ENCODE measurements at regions not wholly inside any gene's neighbourhood (a gene's known extent, or its start where the extent isn't known, plus 50 kb on each side); places are given as distances from the start of the nearest gene placed in this dataset.

DNA sequence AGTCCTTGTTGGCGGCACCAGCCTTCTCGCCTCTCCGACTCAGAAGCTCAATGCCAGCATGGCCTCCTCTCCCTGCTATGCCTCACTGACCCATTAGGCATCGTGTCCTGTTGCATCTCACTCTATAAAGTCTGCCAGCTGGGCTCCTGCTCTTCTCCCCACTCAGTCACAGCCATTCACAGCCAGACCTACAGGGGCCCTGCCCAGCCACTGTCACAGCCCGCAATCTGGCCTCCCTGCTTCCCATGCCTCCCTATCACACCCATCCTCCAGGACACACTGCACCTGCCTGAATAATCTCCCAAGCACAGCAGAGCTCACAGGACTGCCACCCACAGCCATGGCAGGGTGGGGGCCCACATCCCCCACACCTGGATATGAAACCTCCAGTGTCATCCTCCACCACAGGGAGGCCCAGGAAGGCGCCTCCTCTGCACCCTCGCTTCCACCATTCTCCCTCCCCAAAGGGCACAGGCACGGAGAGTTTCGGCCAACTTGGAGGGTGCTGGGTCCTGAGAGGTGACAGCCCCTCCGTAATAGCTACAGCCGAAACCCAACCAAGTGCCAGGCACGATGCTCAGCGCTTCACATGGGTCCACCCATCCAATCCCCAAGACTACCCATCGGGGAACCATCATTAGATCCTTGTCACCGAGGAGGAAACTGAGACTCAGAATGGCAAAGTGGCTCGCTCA, 370.3 kb downstream of the BCL11B start:
- TF ChIP-seq, protein P1, sequence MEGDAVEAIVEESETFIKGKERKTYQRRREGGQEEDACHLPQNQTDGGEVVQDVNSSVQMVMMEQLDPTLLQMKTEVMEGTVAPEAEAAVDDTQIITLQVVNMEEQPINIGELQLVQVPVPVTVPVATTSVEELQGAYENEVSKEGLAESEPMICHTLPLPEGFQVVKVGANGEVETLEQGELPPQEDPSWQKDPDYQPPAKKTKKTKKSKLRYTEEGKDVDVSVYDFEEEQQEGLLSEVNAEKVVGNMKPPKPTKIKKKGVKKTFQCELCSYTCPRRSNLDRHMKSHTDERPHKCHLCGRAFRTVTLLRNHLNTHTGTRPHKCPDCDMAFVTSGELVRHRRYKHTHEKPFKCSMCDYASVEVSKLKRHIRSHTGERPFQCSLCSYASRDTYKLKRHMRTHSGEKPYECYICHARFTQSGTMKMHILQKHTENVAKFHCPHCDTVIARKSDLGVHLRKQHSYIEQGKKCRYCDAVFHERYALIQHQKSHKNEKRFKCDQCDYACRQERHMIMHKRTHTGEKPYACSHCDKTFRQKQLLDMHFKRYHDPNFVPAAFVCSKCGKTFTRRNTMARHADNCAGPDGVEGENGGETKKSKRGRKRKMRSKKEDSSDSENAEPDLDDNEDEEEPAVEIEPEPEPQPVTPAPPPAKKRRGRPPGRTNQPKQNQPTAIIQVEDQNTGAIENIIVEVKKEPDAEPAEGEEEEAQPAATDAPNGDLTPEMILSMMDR (IDR thresholded peaks at IDR 0.05) = no peak
- Histone ChIP-seq H3K4me1 (no peaks in the 10 kb centered on the region), H3K79me2 (no peaks in the 10 kb centered on the region)

DNA sequence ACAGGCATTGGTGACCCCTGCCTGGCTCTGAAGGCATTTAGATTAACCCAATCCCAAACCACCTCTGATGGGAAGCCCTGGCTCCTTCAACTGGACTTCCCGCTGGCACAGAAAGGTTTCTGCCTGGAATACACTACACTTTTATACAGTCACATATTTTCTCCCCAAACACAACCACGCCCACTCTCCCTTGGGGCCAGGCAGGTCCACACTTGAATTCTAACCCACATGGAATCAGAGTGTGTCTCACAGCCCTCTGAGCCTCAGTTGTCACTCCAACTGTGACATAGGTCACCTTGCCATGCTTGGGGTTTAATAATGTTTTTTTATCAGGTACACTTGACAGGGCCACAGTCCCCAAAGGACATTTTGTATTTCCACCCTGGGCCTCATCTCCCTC, 368.6 kb downstream of the BCL11B start:
- H3K9ac ChIP-seq = no peak overlapping the region
- no peaks in the 10 kb centered on the region for H3K4me1 ChIP-seq
- H3K27me3 ChIP-seq (ENCODE audit: control insufficient read depth, insufficient read depth, low read length) = no peaks in the 10 kb centered on the region
- no peak overlapping the region for H3K4me2 ChIP-seq (ENCODE audit: low read length)
- H3K36me3 ChIP-seq (ENCODE audit: control insufficient read depth, insufficient read depth, low read length) = no peaks in the 10 kb centered on the region
- H3K27ac ChIP-seq = no peak overlapping the region
- H2AFZ ChIP-seq = no peak overlapping the region
- no peaks in the 10 kb centered on the region for H3K9me3 ChIP-seq (ENCODE audit: control insufficient read depth, low read length)
- TF ChIP-seq, protein P1 (IDR thresholded peaks at IDR 0.05) = no peak
- H3K4me3 ChIP-seq (ENCODE audit: low read depth, low read length) = no peak overlapping the region
- H3K79me2 ChIP-seq = no peaks in the 10 kb centered on the region

More for the DNA sequence above, 370.3 kb downstream of the BCL11B start:
- Histone ChIP-seq H3K27ac (no peak overlapping the region), H3K36me3 (ENCODE audit: control insufficient read depth, insufficient read depth, low read length) (no peaks in the 10 kb centered on the region), H3K27me3 (ENCODE audit: control insufficient read depth, insufficient read depth, low read length) (no peaks in the 10 kb centered on the region), H3K4me3 (ENCODE audit: low read depth, low read length) (no peak overlapping the region), H3K9me3 (ENCODE audit: control insufficient read depth, low read length) (no peaks in the 10 kb centered on the region), H3K4me2 (ENCODE audit: low read length) (no peak overlapping the region), H2AFZ (no peak overlapping the region), H3K9ac (no peak overlapping the region)

DNA sequence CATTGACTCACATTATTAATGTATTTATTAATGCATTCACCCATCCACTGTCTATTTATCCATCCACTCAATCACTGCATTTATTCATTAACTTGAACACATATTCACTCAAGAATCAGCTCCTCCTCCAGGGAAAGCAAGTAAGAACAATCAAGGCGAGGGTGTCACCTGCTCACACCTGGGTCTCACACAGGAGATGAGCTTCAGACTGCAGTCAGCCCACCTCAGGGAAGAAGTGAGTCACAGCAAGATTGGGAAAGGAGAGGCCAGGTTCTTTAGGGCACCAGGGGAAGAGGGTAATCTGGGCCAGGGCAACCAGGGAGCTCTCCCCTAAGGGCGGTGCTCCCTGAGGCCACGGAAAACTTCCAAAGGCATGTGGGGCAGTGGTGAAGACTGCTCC, 367.3 kb downstream of the BCL11B start:
- Histone ChIP-seq H3K9me3 (ENCODE audit: control insufficient read depth, low read length) (no peaks in the 10 kb centered on the region), H3K9ac (no peak overlapping the region)

DNA sequence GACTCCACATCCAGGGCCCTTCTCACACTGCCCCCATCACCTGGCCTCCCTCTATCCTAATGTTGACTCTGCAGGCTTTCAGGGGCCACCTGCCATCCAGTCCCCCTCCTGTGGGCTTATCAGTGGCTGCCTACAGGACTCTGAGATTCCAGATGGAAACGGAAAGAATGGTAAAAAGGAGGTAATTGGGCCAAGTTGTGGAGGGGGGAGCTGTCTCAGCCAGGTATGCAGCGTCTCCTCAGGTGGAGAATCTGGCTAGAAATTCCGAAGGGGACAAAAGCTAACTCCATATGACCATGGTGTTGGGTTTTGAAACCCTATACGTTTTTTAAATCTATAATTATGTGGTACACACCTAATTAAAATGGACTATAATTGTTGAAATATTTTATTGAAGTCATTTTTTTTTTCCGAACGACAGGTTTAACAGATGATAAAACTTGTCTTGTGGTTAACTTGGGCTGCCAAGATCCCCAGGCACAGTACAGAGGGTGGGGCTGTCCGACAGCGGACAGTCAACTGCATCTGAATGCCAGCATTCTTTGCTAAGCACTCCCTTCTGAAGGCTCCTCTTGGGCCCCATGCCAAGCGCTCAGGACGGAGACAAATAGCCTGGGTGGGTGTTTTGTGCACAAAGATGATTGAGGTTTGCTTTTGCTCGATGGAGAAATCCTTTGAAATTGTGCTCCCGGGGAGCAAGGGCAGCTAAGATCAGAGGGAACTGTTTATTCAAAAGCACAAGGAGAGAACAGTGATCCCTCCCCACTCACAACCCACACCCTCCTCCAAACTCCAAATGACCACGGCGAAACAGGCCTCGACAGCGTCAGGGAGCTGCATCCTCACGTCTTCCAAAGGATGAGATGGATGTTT, 365.6 kb downstream of the BCL11B start:
- Histone ChIP-seq H3K9me3 (ENCODE audit: control insufficient read depth, low read length) (no peaks in the 10 kb centered on the region), H3K27ac (no peak overlapping the region), H3K79me2 (no peaks in the 10 kb centered on the region), H3K4me3 (ENCODE audit: low read depth, low read length) (no peak overlapping the region), H2AFZ (no peak overlapping the region), H3K27me3 (ENCODE audit: control insufficient read depth, insufficient read depth, low read length) (no peaks in the 10 kb centered on the region), H3K4me2 (ENCODE audit: low read length) (no peak overlapping the region), H3K4me1 (no peaks in the 10 kb centered on the region), H3K9ac (no peak overlapping the region), H3K36me3 (ENCODE audit: control insufficient read depth, insufficient read depth, low read length) (no peaks in the 10 kb centered on the region)
- TF ChIP-seq, protein P1 (IDR thresholded peaks at IDR 0.05) = no peak

More for the DNA sequence above, 367.3 kb downstream of the BCL11B start:
- H2AFZ ChIP-seq = no peak overlapping the region
- no peak overlapping the region for H3K4me3 ChIP-seq (ENCODE audit: low read depth, low read length)
- no peaks in the 10 kb centered on the region for H3K79me2 ChIP-seq
- no peaks in the 10 kb centered on the region for H3K36me3 ChIP-seq (ENCODE audit: control insufficient read depth, insufficient read depth, low read length)
- H3K27ac ChIP-seq = no peak overlapping the region
- TF ChIP-seq, protein P1 (IDR thresholded peaks at IDR 0.05) = no peak
- no peak overlapping the region for H3K4me2 ChIP-seq (ENCODE audit: low read length)
- no peaks in the 10 kb centered on the region for H3K27me3 ChIP-seq (ENCODE audit: control insufficient read depth, insufficient read depth, low read length)
- H3K4me1 ChIP-seq = no peaks in the 10 kb centered on the region
